HepG2 (cell line): ENCODE measurements at regions not wholly inside any gene's neighbourhood (a gene's known extent, or its start where the extent isn't known, plus 50 kb on each side); places are given as distances from the start of the nearest gene placed in this dataset.

Experiments
- ATAC-seq: fragments of 200-7000 bp; cut with Tn5 transposase; 3 replicates; pipeline ENCODE4 v1.9.1; 2020; ENCODE audit warnings: mild to moderate bottlenecking, moderate library complexity
- BruUV-seq: library from RNA; stranded (reverse); fragments of 400-500 nt; replicated peaks from 2 replicates; lab custom pipeline; 2021; lab: Mats Ljungman, UMichigan
- CTCF ChIA-PET: fragments of 300-600 bp; formaldehyde crosslinking; extraction: SDS; loops from one replicate; lab custom pipeline; 2021; ENCODE audit warnings: low total read pairs, inconsistent platforms, low intra/inter-chr PET ratio; lab: Yijun Ruan, JAX
- POLR2A ChIA-PET: fragments of 350-600 bp; sonication (Branson Sonifier 250); formaldehyde crosslinking; loops from one replicate; lab custom pipeline; 2020; ENCODE audit warnings: antibody characterized with exemption, inconsistent platforms; lab: Yijun Ruan, JAX
- DNase-seq: peaks from one replicate; pipeline ENCODE4 v3.0.0-alpha.2; 2015; ENCODE audit warnings: low spot score
- FAIRE-seq: peaks from 3 replicates; lab custom pipeline; 2011; peaks lifted over from hg19 to GRCh38; lab: Jason Lieb, UNC
- H2AFZ ChIP-seq: one replicate; pipeline ENCODE4 v1.6.1; 2011; ENCODE audit warnings: low read length, inconsistent platforms
- H3K27ac ChIP-seq: fragments of 300-600 bp; 3 replicates; pipeline ENCODE4 v1.8.0; 2011; ENCODE audit warnings: mixed run types, mild to moderate bottlenecking, mixed read lengths, low read length, inconsistent platforms; ENCODE audit not compliant: insufficient read depth; ENCODE audit errors: extremely low read length
- H3K27me3 ChIP-seq, 2 experiments: fragments of 200-600 bp in 1 of 2; 2 replicates in 1 of 2; 3 replicates in 1 of 2; pipeline versions ENCODE4 v1.6.0 to v1.8.0; 2011; ENCODE audit warnings: low read length in 2 of 2, mild to moderate bottlenecking in 2 of 2, moderate library complexity in 2 of 2, inconsistent platforms in 1 of 2; ENCODE audit not compliant: insufficient read depth in 2 of 2, control insufficient read depth in 1 of 2
- H3K36me3 ChIP-seq, 2 experiments: fragments of 200-600 bp in 1 of 2; replicated peaks in 1 of 2; 2 replicates in 1 of 2; 3 replicates in 1 of 2; pipeline versions ENCODE4 v1.5.1 to v1.8.0; 2011; ENCODE audit warnings: low read length in 2 of 2, inconsistent platforms in 1 of 2; ENCODE audit not compliant: insufficient read depth in 2 of 2, control insufficient read depth in 1 of 2
- H3K4me1 ChIP-seq: 2 replicates; pipeline ENCODE4 v1.5.1; 2012; ENCODE audit warnings: low read length, inconsistent platforms; ENCODE audit not compliant: insufficient read depth
- H3K4me2 ChIP-seq: 2 replicates; pipeline ENCODE4 v1.6.0; 2011; ENCODE audit warnings: low read depth, low read length, inconsistent platforms
- H3K4me3 ChIP-seq, 3 experiments: fragments of 200-600 bp in 1 of 3; sonication (generic), shearing (Covaris generic) in 1 of 3; replicated peaks in 1 of 3; 2 replicates each; pipeline ENCODE4 v1.5.1; 2011 to 2016; ENCODE audit warnings: low read length in 3 of 3, inconsistent platforms in 2 of 3, low read depth in 2 of 3, mild to moderate bottlenecking in 2 of 3, control low read depth in 1 of 3, mixed read lengths in 1 of 3; ENCODE audit not compliant: insufficient read depth in 1 of 3
- H3K79me2 ChIP-seq: one replicate; pipeline ENCODE4 v1.6.1; 2011; ENCODE audit warnings: low read length, inconsistent platforms; ENCODE audit not compliant: insufficient read depth
- H3K9ac ChIP-seq: 2 replicates; pipeline ENCODE4 v1.6.0; 2011; ENCODE audit warnings: mild to moderate bottlenecking, low read depth, low read length, inconsistent platforms; ENCODE audit not compliant: insufficient read depth
- H3K9me3 ChIP-seq: 2 replicates; pipeline ENCODE4 v1.5.1; 2012; ENCODE audit warnings: mild to moderate bottlenecking, low read length
- H4K20me1 ChIP-seq: 2 replicates; pipeline ENCODE4 v1.6.0; 2011; ENCODE audit warnings: inconsistent platforms, mild to moderate bottlenecking, low read length, moderate library complexity; ENCODE audit not compliant: insufficient read depth
- BCLAF1 ChIP-seq: fragments of 450-650 bp; IDR thresholded peaks from 2 replicates; pipeline ENCODE4 v1.6.1; 2017; ENCODE audit warnings: mild to moderate bottlenecking
- FOXA1 ChIP-seq, 2 experiments: fragments of 450-650 bp in 1 of 2; sonication (generic) in 1 of 2; formaldehyde crosslinking in 1 of 2; IDR thresholded peaks; 2 replicates each; pipeline versions ENCODE4 v1.4.0 to v1.6.1; 2016 to 2020; ENCODE audit warnings: missing genetic modification reagents in 1 of 2
- HNRNPLL ChIP-seq: fragments of 200-400 bp; formaldehyde crosslinking; IDR thresholded peaks from 2 replicates; pipeline ENCODE4 v1.6.1; 2017; ENCODE audit warnings: mild to moderate bottlenecking, low read depth, low read length; ENCODE audit not compliant: poor library complexity, severe bottlenecking
- SP5 ChIP-seq: IDR thresholded peaks from 2 replicates; pipeline ENCODE4 v1.6.1; 2016; ENCODE audit warnings: low read depth, borderline replicate concordance
- TEF ChIP-seq: sonication (generic); formaldehyde crosslinking; IDR thresholded peaks from 2 replicates; pipeline ENCODE4 v1.5.0; 2020; ENCODE audit warnings: missing genetic modification reagents
- ZNF274 ChIP-seq: sonication (generic); formaldehyde crosslinking; IDR thresholded peaks from 2 replicates; pipeline ENCODE4 v1.5.1; 2020; ENCODE audit warnings: mild to moderate bottlenecking, missing genetic modification reagents
- ZNF34 ChIP-seq: sonication (generic); formaldehyde crosslinking; IDR thresholded peaks from 2 replicates; pipeline ENCODE4 v1.4.0; 2020; ENCODE audit warnings: mild to moderate bottlenecking, missing genetic modification reagents, borderline replicate concordance
- ZNF615 ChIP-seq: sonication (generic); formaldehyde crosslinking; IDR thresholded peaks from 2 replicates; pipeline ENCODE4 v1.5.0; 2020; ENCODE audit warnings: mild to moderate bottlenecking, missing genetic modification reagents, borderline replicate concordance
- ZNF652 ChIP-seq: IDR thresholded peaks from 2 replicates; pipeline ENCODE4 v1.6.1; 2016; ENCODE audit warnings: low read depth, borderline replicate concordance
- ZNF792 ChIP-seq: IDR thresholded peaks from 2 replicates; pipeline ENCODE4 v1.6.1; 2016
- WGBS: methylation state at CpG from one replicate; pipeline ENCODE4 v1.1.6; 2017; ENCODE audit warnings: low lambda C conversion rate; 5-methylcytosine and 5-hydroxymethylcytosine counted together
- in situ Hi-C: cut with HindIII; loops from 2 replicates; pipeline ENCODE4 v1.10.0; 2017; ENCODE audit warnings: low pct_unique_long_range_greater_than_20kb; ENCODE audit not compliant: extremely low pct_ligation_motif_present
- intact Hi-C: fragments of 100-400 bp; cut with micrococcal nuclease; formaldehyde crosslinking; loops from one replicate; pipeline ENCODE4 v1.10.0; 2022; ENCODE audit not compliant: unreplicated experiment

- no peak overlapping the region for H2AFZ ChIP-seq
- H3K9me3 ChIP-seq, result no peaks in the 10 kb centered on the region
- no peak overlapping the region for H3K4me2 ChIP-seq
- ChIA-PET POLR2A (no interaction called here), CTCF (no interaction called here)
- WGBS, result 3% methylated on average over 2 of the region's 2 CpGs
- in situ Hi-C loops (no loop called here), intact Hi-C loops (loop anchor here (2.0 kb wide), 1 partner anchor 212 kb away; no protein-coding TSS in a partner anchor)
- H3K4me1 ChIP-seq, result no peaks in the 10 kb centered on the region
- DNase-seq (no peak), ATAC-seq (no peak), FAIRE-seq (no peak)
- H3K79me2 ChIP-seq, result no peaks in the 10 kb centered on the region
- no TSS peak for BruUV-seq
- no peak overlapping the region for H3K9ac ChIP-seq
- H4K20me1 ChIP-seq, result no peaks in the 10 kb centered on the region
- no peaks in the 10 kb centered on the region for H3K36me3 ChIP-seq
- H3K4me3 ChIP-seq, result no peak overlapping the region
- H3K27ac ChIP-seq, result no peak overlapping the region
- no peaks in the 10 kb centered on the region for H3K27me3 ChIP-seq
- no peak for TF ChIP-seq ZNF34 (CRISPR knock-in tag)
- TF ChIP-seq TEF (CRISPR knock-in tag), result no peak
- TF ChIP-seq HNRNPLL, result no peak
- no peak for TF ChIP-seq BCLAF1
- no peak for TF ChIP-seq SP5 (CRISPR knock-in tag)
- TF ChIP-seq ZNF274 (CRISPR knock-in tag), result no peak
- TF ChIP-seq ZNF792, result no peak
- no peak for TF ChIP-seq ZNF615 (CRISPR knock-in tag)
- no peak for TF ChIP-seq ZNF652 (CRISPR knock-in tag)
- no peak for TF ChIP-seq FOXA1 (IDR thresholded peaks at IDR 0.05)
- TF ChIP-seq FOXA1 (CRISPR knock-in tag; IDR thresholded peaks at IDR 0.05), result no peak
These were observed 790.3 kb upstream of the KCND2 start for GRCh38 chr7:119482671-119483070.
